GM19043 (cell line): ENCODE measurements at regions not wholly inside any gene's neighbourhood (a gene's known extent, or its start where the extent isn't known, plus 50 kb on each side); places are given as distances from the start of the nearest gene placed in this dataset.
"Not testable (repeated sequence)": the region's sequence is repeated elsewhere in the genome, so short reads cannot be mapped to it uniquely, and the experiment has no call there.

Experiments used
- ATAC-seq: cut with Tn5 transposase; IDR thresholded peaks from one replicate; pipeline ENCODE4 v1.9.1; 2021; ENCODE audit warnings: low read depth; ENCODE audit not compliant: unreplicated experiment

DNA sequence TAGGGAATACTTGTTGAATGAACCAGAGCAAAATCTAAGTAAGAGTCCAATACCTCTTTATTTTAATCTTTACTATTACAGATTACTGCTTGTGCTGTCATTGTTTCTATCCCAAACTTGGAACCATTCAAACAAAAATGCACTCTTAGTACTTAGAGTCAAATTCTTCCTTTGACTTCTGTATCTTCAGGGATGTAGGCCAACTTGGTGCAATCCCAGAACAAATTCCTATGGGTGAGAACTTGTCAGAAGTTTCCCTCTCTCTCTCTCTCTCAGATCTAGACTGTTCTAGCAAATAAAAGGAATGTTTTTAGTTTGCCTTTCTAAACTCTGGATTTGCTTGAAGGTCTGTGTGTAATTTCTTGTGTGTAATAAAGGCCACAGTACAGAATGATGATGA, 329.0 kb upstream of the TMTC4 start:
- ATAC-seq, result no peak

DNA sequence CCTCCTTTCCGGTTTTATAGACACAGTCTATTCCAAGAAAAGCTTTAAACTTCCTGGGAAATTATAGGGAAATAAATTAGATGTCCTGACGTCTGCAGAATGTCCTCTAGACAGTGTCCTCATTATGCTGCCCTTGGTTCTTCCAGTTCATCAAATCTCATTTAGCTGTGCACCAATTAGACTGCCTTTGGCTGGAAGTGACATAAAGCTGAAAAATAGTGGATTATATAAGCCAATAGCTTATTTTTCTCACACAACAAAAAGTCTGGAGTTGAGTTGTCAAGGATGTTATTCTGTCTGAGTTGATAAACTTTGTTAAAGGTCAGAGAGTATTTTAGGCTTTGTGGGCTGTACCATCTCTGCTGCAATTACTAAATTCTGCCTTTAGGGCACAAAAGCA, 314.8 kb upstream of the TMTC4 start:
- no peak for ATAC-seq

DNA sequence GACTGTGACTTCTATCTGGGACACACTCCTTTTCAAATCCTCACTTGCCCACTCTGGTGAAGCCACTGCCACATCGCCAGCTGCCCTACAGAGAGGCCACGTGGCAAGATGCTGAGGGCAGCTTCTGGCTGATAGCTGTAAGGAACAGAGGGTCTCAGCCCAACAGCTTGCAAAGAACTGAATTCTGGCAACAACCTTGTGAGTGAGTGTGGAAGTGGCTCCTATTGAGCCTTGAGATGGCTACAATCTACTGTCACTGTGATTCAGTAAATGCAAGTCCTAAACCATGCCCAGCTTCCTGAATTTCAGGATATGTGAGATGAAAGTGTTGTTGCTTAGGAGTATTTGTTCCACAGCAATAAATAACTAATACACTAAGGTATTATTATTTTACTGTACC, 314.3 kb upstream of the TMTC4 start:
- ATAC-seq, result no peak

DNA sequence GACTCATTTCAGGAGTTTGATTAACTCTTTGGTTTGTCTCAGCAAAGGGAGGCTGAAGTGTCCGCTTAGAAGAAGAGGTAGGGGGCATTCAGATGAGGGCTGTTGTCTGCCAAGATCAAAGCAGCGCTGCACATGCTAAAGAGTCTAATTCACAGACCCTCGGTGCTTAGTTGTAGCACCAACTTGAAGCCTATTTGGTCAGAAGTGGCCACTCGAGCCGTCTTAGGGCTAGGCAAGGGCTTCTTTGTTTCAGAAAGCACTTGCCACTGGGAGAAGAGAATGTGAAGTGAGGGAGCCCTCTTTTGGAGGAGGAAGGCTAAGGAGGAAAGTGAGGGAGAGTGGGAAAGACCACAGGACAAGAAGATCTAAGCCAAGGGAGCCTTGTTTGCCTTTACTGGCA, 313.4 kb upstream of the TMTC4 start:
- ATAC-seq, result no peak

DNA sequence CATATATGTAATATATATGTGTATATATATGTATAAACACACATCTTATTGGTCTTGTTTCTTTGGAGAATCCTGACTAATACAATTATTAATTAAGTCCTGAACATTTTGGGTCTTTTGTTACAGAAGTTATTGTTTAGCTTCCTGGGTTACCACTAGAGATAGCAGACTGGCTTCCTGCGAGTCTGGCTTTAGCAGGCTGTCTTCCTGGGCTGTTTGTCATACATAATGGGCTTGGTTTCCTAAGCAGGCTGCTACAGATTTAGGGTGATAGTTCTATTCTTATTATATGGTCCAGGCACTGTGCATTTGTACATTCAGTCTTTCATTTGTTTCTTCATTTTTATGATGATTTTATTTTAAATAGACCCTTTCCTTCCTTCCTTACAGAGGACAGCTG, 312.0 kb upstream of the TMTC4 start:
- ATAC-seq, result no peak

DNA sequence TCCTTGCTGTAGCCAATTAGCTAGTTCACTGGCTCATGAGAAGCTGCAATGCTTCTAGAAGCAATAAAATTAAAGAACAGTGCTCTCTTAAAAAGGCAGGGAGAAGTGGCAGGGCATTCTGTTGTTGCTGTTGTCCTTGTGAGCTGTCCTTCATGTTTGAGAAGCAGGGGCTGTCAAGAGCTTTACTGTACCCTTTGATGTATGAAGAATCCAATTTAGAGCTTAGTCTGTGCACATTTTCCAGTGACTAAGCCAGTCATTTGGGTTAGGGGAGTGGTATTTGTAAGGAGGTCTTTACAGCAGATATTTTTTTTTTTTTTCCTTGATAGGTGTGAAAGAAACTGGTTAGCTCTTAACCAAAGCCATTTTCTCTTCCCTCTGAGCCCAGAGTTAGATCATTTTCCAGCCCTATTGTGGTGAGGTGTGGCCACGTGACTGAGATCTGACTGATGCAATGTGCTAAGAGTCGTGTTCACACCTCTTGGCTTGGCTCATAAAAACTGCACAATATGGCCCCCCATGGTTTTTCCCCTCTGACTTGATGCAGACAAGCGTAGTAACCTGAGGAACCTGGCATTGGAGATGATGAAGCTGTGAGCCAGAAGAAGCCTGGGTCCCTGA, 309.6 kb upstream of the TMTC4 start:
- ATAC-seq, result no peak

DNA sequence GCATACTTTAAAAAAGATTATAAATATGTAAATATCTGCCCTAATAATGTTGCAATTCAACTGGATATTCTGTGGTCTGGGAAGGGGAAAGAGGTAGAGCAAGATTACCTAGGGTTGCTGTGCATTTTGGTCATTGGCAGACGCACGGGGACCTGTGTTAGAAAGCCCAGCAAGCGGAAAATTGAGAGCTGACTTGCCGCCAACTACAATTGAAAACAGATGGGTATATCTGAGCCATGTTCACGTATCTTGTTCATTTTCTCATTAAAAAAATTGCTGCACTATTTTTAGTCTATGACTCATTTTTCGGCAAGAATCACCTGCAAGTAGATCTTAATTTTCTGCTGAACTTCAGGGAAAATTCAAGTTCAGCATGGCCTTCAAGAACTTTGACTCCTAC, 308.5 kb upstream of the TMTC4 start:
- no peak for ATAC-seq

DNA sequence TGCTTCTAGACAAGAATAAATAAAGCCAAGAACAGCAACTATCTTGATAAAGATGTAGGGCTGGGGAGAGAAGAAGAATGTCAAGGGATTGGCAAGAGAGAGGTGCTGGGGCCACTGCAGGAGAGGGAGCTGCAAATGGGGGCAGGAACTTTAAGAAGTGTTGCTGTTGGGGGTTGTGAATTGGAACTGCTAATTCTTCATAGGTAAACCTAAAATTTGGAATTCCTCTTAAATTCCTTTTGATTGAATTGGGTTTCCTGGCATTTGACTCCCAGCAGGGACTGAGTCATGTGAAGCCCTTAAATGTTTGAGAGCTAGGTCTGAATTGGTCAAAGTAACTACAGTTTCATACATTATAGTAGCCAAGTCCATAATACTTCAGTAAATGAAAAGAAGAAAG, 305.6 kb upstream of the TMTC4 start:
- no peak for ATAC-seq

DNA sequence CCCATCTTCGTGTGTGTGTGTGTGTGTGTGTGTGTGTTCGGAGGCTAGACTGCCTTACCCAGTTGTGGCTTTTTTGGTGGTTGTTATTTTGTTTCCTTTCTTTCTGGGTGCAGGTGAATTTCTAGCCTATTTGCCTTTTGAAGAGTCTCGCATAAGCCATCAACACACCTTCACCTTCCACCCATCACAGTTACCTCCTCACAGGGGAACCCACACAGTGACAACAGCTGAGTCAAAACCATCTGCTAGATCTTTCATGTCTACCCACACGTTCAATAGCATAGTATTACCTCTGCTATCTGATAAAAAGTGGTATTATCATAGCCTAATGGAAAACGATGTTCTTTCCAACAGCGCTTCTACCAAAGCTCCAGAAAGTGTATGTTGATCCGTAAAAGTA, 303.2 kb upstream of the TMTC4 start:
- ATAC-seq, result no peak

DNA sequence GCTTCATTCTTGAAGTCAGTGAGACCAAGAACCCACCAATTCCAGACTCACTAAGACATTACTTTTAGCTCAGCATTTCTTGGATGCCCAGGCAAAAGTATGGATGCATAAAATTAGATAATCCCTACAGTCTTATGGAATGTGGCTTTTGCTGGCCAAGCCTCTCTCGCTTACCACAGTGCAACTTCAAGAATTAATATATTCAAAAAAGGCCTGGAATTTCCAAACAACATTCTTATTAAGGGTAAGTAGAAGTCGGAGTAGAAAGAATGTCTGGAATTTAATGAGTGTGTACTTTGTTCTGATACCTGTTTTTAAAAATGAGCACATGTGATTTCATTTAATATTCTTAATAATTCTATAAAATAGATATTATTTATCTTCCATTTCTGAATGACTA, 302.4 kb upstream of the TMTC4 start:
- ATAC-seq, result no peak

DNA sequence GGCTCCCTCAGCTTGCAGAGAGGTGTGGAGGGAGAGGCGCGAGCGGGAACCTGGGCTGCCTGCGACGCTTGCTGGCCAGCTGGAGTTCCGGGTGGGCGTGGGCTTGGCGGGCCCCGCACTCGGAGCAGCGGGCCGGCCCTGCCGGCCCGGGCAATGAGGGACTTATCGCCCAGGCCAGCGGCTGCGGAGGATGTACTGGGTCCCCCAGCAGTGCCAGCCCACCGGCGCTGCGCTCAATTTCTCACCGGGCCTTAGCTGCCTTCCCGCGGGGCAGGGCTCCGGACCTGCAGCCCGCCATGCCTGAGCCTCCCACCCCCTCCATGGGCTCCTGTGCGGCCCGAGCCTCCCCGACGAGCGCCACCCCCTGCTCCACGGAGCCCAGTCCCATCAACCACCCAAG, 301.1 kb upstream of the TMTC4 start:
- not testable (repeated sequence) for ATAC-seq

DNA sequence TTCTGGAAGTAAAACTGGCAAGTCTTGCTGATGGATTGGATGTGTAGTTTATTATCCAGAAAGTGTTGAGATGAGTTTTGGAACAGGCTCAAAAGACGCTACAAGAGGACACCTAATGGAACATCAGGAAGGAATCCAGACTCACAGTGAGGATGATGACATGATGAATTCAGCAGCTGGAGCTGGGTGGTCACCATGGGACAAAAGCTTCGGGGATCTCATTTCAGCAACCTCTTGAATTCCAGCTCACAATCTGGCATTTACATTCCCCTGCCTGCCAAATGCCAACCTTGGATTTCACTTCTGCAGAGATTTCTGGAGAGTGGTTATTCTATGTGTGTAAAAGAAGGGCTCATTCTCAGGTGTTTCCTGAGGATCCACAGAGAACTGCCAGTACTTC, 288.0 kb upstream of the TMTC4 start:
- ATAC-seq, result no peak

DNA sequence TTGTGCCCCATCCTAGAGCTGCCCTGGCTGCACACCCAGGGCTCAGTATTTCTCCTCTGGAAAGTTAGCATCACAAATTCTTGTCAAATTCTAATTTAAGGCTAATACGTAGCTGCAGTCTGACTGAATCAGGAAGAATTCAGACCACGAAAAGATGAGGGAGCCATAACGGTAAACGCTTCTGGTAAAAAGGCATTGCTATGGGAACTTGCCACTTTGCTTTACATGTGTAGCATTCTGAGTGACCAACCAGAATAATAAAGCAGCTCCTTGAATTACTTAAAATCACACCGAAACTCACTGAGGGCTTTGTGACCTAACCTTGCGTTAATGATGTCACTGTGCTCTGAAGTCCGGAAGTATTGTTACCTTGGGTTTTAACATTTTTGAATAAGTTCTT, 286.6 kb upstream of the TMTC4 start:
- ATAC-seq, result no peak

DNA sequence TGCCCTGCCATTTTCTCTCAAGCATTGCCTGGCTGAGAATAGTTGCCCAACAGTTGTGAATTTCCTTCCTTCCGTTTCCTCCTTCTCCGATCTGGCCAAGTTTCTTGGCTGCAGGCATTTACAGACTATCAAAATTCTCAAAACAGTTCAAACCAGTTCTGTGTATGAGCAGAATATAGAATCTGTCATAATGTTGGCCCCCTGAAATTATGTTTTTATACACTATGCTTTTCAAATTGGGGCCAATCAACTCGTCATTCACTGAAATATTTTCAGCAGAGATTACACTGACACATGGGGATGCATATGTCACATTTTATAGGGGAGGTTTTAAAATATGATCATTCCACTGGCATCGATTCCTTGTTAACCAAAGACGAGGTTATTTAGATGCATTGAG, 284.2 kb upstream of the TMTC4 start:
- no peak for ATAC-seq

DNA sequence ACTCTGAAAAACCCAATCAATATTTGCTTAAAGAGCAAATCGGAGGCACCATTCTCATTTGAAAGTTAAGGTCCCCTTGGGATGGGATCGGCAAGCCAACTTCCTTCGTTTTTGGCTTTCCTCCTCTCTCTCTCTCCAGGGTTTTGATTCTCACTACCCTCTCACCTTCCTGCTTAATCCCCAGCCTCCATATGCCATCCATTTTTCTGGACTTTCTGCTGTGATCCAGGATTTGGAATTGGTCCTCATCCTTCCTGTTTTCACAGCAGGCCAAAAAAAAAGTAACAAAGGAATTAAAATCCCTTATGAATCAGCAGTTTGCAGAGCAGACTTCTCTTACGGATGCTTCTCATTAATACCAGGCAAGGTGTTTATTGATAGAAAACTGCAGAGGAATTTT, 283.1 kb upstream of the TMTC4 start:
- ATAC-seq, result no peak

DNA sequence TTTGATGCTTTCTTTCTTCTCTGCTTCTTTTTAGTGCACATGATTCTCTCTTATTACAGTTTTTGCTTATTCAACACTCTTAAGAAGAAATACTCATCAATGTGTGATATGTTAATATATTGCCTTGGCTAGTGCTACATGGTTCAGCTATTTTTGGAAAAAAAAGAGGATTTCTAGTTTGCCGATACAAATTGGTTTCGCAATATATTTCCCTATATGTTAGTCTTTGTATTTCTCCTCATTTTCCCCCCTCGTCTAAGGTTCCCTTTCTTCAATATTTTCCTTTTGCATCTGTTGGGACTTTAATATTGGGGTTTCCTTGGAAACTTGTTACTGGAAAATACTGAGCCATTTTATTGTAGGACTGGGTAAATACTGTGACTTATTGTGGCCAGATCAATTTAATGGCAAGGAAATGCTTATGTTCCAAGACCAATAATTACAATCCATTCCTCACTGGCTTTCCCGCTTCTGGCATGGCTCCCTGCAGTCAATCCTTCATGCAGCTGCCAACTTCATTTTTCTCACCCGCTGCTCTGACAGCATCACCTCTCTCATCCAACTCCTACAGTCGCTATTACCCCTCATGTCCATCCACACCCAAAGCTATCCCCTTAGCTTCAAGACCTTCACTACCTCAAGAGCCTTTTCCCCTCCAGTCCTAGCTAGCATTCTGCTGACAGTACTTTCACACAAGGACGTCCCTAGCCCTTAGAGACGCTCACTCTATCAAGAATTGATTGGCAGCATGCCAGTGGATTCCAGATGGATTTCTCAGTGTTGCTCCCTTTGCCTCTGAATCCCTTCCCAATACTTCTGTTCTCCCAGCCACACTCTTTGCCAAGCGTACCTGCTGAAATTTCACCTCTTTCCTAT, 280.1 kb upstream of the TMTC4 start:
- ATAC-seq, result no peak

DNA sequence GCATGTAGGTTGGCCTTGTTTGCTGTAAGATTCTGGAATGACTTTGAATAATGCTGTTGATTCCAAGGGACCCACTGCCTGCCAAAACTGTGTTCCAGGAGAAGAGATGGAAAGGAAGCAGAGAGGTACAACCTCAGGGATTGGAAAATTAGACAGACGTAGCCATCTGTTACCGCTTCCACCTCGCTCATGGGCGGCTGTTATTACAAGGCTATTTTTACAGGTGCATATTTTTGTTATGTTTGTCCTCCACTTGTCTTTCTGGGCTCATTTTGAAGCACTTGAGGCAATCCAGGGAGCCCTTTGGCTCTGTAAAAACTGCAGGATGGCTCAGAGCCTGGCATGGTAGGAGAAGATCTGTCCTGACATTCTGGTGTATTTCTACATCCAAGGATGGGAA, 276.4 kb upstream of the TMTC4 start:
- ATAC-seq, result no peak

DNA sequence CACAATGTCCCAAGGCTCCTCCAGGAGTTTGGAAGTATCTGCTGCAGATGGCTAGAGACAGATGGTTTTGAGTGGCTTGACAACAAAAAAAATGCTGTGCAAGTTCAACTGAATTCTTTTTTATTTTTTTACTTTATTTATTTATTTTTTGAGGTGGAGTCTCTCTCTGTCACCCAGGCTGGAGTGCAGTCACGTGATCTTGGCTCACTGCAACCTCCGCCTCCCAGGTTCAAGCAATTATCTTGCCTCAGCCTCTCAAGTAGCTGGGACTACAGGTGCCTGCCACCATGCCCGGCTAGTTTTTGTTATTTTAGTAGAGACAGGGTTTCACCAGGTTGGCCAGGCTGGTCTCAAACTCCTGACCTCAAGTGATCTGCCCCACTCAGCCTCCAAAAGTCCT, 274.3 kb upstream of the TMTC4 start:
- not testable (repeated sequence) for ATAC-seq

DNA sequence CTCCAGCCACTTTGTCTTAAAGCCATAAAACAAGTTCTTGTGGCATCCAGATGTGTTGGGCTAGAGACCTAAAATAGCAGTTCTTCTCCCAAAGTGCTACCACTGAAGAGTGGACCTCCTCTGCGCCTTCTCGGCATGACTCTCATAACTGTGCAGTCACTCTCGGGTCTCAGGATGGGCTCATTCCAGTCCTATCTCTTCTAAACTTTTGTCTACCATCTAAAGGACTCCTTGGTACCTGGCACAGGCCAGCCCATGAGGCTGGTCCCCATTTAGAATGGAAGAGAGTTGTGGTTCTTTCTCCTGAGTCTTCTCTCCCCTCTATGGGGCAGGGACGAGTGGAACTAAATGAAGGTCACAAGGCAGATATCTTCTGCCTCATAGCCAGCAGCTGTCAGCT, 272.0 kb upstream of the TMTC4 start:
- ATAC-seq, result no peak

DNA sequence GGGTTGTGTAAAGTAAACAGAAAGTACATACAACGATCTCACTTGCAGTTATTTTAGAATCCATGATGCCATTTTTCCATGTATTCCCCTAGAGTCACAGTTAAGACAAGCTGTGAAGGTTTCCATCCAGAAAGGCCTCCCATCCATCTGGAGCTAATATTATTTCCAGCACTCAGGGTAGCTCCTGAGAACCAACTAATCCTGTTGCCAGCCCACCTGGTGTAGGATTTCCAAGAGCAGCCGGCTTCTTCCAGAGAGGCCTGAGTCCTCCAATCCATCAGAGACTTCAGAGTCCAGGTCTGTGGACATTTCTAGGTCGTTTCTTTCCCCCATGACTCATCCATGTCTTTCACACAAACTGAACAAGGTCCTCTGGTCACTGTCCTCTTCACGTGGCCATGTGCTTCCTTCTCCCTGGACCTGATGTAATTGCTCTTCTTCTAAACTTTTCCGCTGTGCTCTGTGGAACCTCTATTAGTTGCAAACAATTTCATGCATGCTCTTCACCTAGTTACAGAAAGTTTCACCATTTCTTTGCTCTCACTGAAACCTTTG, 270.3 kb upstream of the TMTC4 start:
- no peak for ATAC-seq

DNA sequence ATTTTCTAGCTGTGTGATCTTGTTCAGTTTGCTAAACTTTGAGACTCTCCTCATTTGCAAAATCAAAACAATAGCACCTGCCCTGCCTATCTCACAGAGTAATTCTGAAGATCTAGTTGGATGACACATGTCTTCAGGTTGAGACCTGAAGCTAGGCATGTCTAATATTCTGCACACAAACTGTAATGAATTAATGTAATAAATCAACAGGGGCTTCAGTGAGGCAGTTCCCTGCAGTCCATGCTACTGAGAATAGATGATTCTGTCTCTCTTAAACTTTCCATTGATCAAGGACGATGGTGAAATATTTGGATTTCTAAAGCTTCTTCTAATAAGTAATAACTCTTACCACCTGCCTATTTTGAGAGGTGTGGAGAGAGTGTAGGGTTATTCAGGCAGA, 268.1 kb upstream of the TMTC4 start:
- ATAC-seq, result no peak
